ENCODE measurements at regions not wholly inside any gene's neighbourhood (a gene's known extent, or its start where the extent isn't known, plus 50 kb on each side); places are given as distances from the start of the nearest gene placed in this dataset.

GRCh38 chr16:11446566-11447119, 101.4 kb downstream of the RMI2 start:
- no peak for TF ChIP-seq CTCF (IDR thresholded peaks at IDR 0.05; ENCODE audit: low read depth, low read length)
- TF ChIP-seq EZH2phosphoT487 (IDR thresholded peaks at IDR 0.05; ENCODE audit: low read depth), result no peak
